COLO668 (cell line): ENCODE measurements at regions not wholly inside any gene's neighbourhood (a gene's known extent, or its start where the extent isn't known, plus 50 kb on each side); places are given as distances from the start of the nearest gene placed in this dataset.

Experiments
- DNase-seq: peaks from one replicate; lab custom pipeline; 2025; ENCODE audit not compliant: unreplicated experiment; lab: John Stamatoyannopoulos, UW

DNA sequence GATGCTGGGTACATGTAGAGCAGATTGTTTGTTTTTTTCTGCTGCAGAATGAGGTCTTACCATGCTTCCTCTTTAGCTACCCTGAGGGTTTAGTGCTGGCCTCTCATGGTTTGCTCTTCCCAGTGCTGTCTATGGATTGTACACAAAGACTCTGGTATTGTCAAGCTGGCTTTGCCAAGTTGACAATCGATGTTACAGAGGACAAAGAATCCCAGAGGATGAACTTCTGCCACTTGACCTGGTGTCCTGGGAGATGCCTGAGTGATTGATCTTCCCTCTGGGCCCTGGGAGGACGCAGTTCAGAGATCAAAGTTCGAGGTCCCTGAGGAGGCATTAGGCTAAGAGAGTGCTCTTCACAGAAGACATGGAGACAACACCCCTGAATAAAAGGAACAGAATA is 865.4 kb downstream of the CCSER2 start:
- no peak for DNase-seq

DNA sequence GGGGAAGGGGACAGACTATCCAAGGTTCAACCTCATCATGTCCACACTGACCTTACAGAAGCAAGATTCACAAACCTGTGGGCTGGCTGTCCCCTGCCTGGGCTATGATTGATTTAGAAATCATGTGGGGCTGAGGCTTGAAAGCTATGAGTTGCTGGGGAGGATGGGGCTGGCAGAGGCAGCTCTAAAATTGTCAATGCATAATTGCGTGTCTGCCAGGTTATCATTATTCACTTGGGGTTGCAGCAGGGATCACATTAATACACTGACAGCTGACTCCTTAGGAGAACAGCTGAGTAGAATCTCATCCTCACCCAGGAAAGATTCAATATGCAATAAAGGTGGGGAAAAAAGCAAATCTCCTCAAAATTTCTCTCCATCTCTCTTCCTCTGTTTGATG is 866.3 kb downstream of the CCSER2 start:
- no peak for DNase-seq

DNA sequence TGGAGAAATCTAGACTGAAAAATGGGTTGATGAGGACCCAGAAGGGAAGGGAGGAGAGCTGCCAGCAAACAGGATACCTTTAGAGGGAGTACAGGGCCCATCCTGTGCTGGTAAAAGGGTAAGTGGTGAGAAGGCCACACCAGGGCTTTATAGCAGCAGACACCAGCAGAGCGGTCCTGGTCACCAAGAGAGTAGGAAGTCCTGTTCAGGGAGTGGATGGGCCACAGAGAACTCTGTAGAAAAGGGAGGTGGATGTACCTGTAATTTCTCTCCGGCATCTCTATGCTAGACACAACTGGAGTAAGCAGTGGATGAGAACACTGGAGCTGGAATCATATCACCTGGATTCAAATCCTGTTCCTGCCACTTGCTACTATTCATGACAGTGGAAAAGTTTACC is 867.2 kb downstream of the CCSER2 start:
- no peak for DNase-seq

DNA sequence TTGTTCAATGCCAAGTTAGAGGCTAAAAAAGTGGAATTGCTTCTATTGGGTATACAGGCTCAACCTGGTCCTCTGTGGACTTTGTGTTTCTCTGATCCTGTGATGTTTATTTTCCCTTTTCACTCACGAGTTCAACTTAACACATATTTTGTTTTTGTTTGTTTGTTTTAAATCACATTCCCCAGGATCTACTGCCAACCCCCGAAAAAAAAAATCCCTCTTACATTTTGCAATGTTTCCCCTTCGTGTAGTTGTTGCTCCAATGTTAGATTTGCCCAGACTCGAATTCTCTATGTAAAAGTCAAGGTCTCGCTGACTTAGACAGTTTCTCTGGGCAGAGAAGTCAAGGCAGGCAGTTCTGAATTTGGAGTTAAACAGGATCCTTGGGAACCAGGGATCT is 876.4 kb downstream of the CCSER2 start:
- DNase-seq, result no peak

DNA sequence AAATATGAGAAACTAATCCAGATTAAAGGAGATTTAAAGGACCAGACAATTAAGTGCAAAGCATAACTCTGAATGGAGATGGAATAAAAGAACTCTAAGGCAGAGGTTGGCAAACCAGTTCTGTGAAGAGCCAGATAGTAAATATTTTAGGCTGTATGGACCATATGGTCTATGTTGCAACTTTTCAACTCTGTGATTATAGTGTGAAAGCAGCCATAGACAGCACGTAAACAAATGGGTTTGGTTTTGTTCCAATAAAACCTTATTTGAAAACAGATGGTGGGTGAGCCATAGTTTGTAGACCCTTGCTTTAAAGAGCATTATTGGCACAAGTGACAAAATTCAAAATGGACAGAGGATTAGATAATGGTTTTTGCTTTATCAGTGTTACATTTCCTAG is 884.1 kb downstream of the CCSER2 start:
- no peak for DNase-seq

DNA sequence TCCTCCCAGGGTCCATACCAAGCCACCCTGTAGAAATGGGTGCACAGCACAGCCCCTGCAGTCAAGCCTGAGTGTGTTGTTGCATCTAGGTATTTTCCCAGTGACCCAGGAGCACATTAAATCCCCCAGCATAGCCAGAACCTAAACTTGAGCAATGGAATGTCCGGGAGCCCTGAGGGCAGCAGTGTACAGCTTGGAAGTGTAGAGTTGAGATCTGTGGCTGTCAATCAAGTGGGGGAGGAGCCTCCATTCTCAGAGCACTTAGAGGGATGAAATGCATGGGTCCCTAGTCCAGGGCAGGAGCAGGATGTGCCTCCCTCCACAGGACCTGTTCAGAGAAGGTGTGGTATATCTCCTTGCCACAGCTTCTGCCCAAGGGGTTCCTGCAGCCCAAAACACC is 885.1 kb downstream of the CCSER2 start:
- DNase-seq, result no peak

DNA sequence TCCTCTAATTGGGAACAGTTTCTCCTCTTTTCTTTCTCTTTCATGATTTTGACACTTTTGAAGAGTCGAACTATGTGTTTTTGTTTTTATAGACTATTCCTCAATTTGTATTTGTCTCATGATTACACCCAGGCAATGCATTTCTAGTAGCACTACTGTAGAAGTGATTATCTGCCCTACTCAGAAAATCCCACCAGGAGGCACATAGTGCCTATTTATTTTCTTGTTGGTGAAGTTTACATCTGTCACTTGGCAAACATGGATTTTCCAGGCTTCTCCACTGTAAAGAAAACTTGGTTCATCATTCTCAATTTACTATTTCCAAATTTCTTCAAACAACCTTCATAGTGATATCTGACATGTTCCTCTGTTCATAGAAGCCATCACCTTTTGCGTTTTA is 893.9 kb downstream of the CCSER2 start:
- DNase-seq, result no peak

DNA sequence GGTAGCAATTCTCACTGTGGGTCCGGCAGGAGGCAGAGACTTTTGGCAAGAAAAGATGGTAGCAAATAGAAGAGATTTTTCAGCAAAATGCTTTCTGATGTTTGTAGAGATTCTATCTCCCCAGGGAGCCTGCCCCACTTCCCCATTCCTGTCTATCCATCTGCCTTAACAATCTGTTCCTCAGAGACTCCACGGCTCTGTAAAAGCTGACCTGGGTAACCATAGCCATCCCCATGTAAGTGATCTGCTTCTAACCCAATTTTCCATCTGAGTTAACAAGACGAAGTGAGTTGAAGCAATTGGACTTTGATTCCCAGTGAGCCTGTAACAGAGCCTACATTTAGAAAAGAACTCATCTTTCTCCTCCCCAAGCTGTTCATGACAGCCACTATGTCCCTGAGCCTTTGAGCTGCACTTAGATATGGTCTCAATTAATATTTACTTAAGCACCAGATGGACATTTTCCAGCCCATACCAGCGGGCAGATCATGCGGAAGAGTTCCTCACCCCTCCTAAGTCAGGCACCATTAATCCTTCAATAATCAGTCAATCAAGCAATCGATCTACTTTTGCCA is 896.1 kb downstream of the CCSER2 start:
- DNase-seq, result no peak

DNA sequence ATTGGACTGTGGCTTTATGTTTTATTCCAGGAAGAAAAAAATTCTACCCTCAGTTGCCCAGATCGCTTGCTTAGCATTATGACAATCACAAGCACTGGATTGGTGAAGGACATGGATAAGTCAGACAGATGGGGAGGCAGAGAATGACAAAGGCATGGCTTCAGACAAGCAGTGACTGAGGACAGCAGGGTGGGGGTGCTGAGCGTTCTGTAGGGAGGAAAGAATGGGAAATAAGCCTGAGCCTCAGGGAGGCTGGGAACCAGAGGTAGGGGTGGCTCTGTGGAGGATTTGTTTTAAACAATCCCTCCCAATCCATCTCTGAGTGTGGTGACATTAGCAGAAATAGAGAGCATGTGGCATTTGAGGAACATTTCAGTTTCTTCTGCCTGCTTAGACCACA is 896.9 kb downstream of the CCSER2 start:
- DNase-seq, result no peak

DNA sequence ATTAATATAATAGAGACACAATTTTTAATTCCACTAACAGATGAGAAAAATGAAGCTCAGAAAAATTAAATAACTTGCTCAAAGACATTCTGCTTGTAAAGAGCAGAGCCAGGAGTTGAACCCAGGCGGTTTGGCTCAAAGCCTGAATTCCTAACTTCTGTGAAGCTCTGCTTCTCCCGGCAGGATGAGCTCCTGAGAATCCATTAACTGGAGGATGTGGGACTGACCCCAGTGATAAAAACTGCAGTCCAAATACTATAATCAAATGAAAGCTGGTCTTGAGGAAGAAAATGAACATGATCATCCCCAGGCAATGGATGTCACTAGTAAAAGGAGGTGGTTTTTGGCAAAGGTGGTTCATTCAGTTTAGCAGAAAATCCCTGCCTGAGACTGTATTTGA is 898.2 kb downstream of the CCSER2 start:
- DNase-seq, result no peak

DNA sequence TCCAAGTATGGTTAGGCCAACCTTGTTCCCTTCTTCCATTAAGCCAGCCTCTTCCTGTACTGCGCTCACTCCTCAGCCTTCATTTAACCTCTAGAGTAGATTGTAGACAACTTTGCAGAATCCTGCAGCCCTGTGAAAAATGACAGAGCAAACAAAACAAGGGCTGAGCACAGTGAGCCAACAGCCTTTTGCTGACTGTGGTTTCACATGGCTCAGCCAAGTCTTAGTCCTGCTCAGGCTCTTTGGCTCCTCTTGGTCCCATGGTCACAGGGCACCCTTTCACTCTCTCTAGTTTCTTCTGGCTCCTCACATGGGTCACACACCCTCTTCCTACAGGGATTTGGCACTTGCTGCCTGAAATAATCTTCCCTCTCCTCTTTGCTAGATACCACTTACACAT is 900.3 kb downstream of the CCSER2 start:
- no peak for DNase-seq

DNA sequence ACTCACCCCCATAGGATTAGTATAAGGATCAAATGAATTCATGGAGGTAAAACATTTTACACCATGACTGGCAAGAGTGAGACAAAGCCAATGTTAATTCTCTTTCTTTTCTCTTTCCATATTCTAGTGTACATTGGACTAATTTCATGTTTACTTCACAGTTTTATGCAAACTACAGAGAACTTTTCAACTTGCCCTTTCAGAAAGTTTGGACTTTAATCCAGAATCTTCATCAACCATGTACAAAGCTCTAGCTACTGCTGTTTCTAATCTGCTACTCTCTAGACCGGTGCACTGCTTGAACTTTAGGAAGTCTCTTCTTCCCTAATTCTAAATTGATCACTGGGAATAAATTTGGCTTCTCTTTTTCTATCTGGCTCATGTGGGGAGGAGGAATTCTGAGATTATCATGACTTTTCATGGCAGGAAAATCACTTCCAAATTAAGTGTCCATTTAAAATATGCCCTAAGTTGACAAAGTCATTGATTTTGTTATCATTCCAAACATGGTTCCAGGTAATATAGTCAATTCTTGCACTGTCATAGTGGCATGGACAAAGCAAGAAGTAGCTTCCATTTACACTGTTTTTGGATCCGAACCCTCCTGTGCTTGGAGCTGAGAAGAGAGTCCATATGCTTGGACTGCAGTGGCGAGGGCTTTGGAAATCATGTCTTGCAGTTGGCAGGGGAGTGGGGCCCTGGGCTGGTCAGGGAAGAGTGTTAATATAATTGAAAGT is 903.3 kb downstream of the CCSER2 start:
- no peak for DNase-seq

DNA sequence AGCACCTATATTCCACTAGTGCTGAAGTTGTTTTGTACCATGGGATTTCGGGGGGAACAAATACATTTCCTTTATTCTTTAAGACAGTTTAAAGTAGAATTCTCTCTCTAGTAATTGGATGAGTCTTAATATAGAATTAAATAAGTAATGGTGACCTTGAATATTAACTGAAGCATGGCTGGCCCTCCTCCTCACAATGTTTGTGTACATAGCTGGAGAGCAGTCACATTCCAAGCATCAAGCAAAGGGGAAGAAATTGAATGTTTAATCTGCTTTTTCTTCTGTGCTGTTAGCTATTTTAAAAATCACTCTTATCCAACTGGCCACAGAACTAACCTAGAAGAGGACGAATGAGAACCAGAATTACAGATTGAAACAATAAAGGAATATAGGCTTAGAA is 906.9 kb downstream of the CCSER2 start:
- no peak for DNase-seq

DNA sequence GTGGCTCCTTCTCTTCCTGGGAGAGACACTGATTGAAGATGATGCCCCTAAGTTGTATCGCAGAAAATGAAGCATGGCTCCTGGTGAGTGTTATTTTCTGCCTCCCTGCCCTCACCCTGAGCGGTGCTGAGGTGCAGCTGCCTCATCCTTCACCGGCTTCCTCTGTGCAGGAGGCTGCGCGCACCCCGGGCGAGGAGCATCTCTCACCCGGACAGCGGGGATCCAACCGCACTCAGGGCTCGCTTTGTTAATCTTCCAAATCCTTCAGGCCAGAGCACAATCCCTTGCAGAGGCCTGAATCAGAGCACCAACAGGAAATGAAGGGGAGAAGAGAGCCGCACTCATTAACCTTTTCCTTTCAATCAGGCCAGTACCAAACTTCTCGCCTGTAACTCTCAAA is 910.3 kb downstream of the CCSER2 start:
- no peak for DNase-seq

DNA sequence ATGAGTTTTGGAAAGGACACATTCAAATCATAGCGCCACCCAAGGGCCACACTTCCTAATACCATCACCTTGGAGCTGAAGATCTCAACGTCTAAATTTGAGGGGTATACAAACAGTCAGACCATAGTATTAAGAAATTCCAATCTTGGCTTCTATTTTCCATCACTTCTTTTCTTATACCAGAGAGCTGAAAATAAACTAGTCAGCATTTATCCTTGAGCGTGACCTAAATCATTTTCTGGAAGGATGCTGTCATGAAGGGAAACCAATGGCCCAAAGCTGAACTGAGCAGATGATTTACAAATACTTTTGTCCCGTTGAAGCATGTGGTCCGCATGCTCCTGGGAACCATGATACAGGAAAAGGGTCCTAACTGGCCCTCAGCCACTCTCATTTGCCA is 921.9 kb downstream of the CCSER2 start:
- no peak for DNase-seq

DNA sequence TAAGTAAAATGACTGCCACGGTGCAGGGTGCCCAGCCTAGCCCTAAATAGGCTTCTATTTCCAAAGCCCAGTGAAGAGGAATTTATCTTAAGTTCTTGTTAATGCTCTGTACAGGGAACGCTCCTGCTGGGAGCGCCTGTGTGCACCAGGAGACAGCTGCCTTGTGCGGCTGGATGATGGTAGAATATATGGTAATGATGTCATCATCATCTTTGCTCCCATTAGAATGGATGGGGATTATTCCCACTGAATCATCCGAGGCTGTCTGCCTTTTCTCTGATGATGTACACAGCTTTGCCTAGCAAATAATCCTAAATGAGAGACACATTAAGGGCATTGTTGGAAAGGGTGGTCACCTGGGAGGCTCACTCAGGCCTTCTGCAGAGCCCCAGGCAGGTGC is 928.1 kb downstream of the CCSER2 start:
- DNase-seq, result no peak

DNA sequence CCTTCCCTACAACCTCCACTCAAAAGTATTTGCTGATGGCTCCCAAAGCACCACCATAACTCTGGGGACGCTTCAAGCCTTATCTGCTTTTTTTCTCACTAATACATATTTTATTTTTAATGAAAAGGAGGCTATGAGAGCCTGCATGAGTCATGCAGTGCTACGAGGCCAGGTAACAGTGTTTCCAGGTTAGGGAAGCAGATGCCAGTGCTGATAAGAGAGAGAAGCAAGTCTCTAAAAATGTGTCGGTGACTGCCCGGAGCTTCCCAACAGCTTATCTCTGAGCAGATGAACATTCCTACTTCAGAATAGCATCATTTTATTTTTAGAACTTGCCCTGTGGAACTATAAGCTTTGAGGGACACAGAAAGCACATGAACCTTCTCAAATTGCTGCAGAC is 931.5 kb downstream of the CCSER2 start:
- DNase-seq, result no peak

DNA sequence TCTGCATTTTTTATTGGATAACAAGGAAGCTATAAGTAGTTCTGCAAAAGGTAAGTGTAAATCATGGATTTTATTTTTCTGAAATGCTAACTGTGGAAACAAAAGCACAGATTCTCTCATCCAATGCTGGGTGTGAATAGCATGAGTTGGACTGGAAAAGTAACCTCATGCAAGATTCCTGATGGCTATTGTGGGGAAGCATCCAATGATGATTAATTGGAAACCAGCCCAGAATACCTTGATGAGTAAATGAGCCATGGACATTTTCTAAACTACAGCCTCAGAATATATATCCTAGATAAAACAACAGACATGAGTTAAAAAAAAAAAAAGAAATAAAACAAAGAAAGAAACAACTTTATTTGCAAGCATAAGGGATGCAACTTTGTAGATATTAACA is 934.6 kb downstream of the CCSER2 start:
- no peak for DNase-seq

DNA sequence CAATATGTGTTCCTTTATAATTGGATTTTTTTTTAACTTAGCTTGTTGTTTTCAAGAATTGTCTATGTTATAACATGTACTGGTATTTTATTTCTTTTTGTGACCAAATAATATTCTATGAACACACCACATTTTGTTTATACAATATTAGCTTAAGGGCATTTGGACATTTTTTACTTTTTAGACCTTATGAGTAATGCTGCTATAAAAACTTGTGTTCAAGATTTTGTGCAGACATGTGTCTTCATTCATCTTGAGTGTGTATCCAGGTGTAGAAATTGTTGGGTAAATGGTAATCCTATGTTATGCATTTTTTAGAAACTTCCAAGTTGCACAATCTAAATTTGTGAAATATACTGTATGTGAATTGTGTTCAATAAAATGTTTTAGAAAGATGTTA is 936.7 kb downstream of the CCSER2 start:
- no peak for DNase-seq

DNA sequence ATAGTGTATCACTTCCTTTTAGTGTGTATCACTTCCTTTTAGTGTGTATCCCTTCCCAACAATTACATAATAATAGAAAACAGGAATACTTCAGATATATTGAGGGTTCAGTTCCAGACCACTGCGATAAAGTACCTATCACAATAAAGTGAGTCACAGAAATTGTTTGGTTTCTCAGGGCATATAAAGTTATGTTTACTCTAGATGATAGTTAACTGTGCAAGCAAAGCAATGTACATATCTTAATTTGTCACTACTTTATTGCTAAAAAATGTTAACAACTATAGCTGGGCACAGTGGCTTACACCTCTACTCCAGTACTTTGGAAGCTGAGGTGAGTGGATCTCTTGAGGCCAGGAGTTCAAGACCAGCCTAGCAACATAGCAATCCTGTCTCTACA is 938.4 kb downstream of the CCSER2 start:
- DNase-seq, result no peak

DNA sequence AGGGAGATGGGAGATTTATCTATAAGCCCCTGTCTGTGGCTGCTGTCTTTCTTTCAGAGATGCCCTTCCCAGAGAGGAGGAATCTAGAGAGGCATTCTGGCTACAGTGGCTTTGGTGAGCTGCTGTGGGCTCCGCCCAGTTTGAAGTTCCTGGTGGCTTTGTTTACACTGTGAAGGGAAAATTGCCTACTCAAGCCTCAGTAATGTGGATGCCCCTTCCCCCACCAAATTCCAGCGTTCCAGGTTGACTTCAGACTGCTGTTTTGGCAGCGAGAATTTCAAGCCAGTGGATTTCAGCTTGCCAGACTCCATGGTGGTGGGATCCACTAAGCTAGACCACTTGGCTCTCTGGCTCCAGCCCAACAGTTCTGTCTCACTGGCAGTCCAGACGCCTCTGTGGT is 951.6 kb downstream of the CCSER2 start:
- peak; percentile 45 for DNase-seq

DNA sequence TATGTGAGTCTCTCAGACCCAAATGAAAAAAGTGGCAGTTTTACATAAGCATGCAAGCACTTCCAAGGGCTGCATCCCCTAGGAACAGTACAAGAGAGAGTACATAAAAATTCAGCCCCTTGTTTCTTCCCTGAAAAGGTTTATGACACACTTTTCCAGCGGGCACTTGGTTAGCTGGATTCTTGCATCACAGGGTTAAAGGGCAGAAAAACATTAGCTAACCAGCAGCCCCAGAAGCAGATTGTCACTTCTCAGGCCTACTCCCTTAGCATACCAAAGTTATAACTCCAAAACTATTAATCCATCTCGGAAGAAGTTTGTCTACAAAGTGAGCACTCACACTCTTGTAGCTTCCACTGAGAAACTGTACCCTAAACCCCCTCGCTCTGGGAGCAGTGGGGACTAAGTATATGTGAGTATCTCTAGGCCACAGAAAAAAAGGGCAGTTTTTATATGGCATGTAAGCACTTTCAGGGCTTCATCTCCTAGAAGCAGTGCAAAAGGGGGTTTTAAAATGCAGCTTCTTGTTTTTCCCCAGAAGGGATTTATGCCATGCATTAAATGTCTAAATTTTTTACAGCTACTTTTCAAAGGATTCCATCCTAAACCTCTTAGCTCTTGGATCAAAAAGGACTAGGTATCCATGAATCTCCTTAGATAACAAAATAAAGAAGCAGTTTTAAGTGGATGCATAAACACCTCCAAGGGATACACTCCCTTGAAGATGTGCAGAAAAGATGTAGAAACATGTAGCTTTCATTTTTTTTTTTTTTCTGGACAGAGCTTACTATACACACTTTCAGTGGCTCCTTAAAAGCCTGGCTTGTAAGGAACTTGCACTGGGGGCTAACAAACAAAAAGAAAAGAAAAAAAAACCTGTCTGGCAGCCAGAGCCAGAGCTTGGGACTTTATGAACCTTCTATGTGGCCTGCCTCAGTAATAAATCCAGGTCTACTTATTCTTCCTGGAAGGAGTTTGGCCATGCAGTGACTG is 956.7 kb downstream of the CCSER2 start:
- no peak for DNase-seq
